GM19328 (cell line): ENCODE measurements at regions not wholly inside any gene's neighbourhood (a gene's known extent, or its start where the extent isn't known, plus 50 kb on each side); places are given as distances from the start of the nearest gene placed in this dataset.
"Not testable (repeated sequence)": the region's sequence is repeated elsewhere in the genome, so short reads cannot be mapped to it uniquely, and the experiment has no call there.

Source experiments
- ATAC-seq: cut with Tn5 transposase; IDR thresholded peaks from one replicate; pipeline ENCODE4 v1.9.1; 2021; ENCODE audit warnings: mild to moderate bottlenecking, moderate library complexity; ENCODE audit not compliant: unreplicated experiment

DNA sequence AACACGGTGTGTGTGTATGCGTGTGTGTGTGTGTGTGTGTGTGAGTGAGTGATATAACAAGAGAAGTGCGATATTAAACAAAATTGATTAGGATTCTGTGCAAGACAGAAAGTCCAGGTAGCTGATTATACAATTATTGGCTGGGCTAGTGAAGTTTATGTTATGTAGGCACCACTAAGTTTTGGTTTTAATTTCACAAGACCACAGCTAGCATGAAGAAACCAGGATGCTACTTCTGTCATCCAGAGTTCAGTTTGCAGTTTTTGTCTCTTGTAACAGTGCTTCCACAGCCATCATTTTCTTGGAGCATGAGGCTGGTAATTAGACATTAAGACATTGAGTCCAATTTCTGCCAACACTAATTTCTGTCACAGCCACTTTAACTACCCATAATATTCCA, 1590.2 kb upstream of the B3GALT2 start:
- ATAC-seq: no peak

DNA sequence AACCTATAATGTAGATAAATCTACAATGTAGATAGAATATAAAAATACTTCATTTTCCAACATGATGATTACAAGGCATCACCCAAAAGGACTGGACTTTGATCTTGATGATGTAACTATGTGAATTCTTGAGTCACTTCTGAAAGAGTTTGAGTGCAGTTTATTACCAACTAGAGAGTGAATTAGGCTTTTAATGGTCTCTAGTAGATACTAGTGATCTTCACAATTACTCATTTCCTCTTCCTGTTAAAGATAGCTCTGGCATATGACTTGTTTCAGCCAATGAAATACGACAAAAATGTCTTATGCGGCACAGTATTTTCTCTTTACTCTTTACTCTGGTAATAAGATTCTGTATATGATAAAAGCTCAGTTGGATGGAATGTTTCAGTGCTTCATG, 1588.1 kb upstream of the B3GALT2 start:
- no peak for ATAC-seq

DNA sequence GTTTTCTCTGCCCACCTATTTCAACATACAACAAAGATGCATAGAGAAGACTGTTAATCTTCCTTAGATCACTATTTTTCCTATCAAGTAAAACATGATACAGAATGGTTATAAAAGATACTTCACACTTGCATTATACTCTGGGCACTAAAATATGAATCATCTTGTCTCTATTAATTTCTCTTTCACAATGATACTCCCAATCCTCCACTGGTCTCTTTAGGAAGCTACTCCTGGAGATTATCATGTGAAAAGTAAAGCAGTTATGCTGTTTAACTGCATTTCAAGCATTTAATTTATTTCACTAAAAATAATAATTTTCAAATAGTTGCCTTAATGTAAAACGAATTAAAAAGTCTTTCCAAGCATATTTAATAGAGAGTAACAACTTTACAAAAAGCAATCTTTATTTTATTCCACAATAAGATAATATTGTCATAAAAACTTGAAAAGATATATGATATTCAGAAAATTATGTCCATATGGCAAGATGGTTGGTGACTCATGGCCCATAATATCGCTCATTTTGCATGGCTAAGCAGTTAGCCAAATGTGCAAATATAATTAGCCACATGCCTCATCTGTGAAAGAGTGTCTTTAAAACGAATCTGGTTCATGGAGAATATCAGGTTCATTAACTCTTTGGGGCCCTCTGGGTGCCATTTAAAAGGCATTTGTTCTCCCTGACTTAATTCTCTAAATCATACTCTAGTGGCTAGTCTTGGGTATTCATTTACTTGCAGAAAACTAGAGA, 1569.0 kb upstream of the B3GALT2 start:
- ATAC-seq: no peak

DNA sequence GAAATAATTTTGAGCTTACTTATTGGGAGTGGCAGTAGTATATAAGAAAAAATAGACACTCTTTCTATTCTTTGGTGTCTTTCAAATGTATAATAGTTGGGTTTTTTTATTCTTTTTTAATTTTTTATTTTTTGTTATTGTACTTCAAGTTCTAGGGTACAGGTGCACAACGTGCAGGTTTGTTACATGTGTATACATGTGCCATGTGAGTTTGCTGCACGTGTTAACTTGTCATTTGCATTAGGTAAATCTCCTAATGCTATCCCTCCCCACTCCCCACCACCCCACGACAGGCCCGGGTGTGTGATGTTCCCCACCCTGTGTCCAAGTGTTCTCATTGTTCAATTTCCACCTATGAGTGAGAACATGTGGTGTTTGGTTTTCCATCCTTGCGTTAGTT, 1552.4 kb upstream of the B3GALT2 start:
- not testable (repeated sequence) for ATAC-seq

DNA sequence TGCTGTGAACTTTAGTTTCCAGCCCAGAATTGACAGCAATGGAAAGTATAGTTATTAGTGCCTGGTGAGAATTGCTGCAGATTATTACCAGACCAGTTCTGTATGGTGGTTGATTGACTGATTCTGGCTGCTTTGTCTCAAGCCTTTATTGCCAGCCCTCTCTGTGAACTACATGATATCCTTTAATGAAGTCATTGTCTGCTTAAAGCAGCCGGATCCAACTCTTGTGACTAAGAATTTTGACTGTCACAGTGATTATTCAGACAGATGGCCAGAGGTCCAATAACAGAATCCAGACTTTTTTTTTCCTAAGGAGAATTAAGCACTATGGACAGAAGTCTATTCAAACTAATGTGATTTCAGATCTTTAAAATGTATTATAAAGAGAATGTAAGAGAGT, 1548.6 kb upstream of the B3GALT2 start:
- ATAC-seq: no peak

DNA sequence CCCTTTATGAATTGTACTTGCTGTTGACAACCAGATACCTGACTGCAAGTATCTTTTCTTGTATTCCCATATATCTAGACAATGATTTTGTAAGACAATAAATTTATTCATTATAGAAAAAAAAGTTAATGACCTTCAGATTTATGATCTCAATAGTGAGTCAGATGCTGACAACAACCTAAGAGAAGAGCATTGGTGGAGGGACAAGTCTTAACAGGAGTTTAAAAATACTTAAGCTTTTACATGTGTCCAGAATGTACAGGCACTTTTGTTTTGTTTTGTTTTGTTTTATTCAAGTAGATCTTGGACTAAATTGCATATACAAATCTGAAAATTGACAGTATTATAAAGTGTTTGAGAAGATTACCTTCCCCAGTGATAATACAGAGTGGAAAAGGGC, 1544.6 kb upstream of the B3GALT2 start:
- no peak for ATAC-seq

DNA sequence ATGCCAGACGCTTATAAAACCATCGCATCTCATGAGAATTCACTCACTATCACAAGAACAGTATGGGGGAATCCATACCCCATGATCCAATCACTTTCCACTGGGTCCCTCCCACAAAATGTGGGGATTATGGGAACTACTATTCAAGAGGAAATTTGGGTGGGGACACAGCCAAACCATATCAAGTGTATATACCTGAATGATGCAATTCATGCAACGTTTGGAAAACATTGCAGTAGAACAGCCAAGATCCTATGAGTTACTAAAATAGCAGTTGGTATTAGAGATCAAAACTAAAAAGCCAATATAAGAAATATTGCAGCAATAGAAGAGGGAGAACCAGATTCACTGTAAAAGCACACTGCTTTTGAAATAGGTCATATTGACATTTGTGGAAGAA, 1543.9 kb upstream of the B3GALT2 start:
- ATAC-seq: no peak

DNA sequence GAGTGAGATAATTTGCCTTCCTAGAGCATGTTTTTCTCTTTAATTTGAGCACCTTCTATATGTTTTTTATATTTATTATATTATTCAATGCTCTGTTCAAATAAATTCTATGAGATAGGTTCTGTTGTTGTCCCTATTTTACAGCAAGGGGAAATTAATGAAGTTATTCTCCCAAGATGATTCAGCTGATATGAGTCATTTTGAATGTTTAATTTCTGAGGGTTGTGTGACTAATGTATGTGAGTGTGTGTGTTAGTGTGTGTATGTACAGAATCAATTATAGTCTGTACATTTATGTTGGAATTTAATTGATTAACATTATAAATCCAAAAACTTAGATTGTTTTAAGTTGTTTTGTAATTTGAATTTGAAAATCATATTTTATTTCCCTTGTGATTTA, 1536.7 kb upstream of the B3GALT2 start:
- no peak for ATAC-seq

DNA sequence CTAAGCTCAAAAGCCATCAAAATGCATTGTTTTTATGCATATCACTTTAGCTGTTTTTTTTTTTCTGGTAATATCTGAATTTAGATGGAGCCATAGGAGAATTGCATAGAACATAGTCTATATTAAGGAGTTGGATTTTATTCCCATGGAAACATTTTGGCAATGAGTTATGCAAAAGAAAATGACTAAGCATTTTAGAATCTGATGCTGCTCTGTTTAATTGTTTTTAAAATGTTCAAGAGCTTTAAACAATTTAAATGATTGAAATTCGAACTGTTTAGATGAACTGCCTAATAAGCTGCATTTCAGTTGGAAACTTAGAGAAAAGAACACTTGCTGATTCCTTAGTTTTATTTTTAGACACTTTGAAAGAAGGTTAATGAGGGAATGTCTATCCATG, 1531.5 kb upstream of the B3GALT2 start:
- ATAC-seq: no peak

DNA sequence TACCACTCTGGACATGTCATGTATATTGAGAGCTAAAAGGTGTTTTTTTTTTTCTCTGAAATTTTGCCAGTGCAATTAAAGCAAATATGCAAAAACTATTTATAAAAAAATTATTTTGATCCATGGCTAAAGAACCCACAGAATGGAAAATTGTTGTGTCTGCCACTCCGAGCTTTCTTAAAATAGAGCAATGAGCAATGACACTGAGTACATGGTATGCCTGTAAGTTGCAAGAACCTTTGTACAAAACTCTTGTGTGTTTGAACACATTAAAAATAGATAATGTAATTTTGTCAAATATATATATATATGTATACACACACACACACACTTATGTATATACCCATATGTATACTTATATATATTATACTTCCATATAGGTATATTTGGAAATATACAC, 1530.9 kb upstream of the B3GALT2 start:
- ATAC-seq: no peak

DNA sequence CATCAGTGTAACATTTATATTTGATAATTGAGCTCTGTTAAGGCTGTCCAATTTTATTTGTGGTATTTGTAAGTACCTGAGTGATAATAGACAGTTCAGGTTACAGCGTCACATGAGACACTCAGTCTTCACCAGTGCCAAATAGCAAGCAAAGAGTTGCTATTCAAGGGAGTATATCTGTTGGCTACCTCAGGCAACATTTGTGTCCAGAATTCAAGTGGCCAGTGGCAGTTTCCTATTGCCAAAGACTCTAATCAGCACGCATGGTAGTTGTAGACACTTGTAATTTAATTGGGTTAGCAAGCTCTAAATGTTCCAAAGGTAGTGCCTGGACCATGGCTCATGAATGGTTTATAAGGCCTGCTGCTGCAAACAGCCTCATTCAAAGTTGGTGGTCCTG, 1524.3 kb upstream of the B3GALT2 start:
- ATAC-seq: no peak

DNA sequence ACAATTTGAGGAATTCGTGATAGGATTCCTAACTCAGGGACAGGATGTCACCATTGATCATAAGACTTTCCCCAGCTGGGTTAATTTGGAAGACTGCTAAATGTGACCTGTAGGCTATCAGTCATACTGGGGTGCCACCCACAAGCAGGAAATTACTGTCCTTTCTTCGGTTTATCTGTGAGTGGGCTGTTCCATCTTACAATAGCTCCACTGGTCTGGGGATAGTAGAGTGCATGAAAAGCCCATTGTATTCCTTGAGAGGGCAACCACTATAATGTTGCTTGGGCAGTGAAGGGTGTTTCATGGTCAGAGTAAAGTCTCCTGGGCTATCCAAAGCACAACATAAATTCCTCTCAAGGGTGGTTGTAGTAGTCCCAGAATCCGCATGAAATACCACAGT, 1523.0 kb upstream of the B3GALT2 start:
- no peak for ATAC-seq

DNA sequence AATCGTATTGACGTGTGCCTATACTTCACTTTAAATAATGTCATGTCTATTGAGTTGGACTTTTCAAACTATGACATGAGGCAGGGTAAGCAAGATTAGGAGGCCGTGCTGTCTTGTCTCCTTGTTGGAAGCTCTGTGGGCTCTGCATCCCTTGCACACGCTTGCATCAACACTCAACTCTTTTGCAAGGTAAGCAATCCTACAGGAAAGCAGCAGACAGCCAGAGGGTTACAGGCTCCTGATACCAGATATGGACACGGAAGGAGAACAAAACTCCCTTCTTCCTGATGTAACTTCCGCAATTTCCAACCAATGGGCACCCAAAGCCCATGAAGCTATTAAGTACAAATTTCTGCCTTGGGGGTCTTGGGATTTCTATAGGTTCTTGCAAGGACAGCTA, 1520.7 kb upstream of the B3GALT2 start:
- no peak for ATAC-seq

DNA sequence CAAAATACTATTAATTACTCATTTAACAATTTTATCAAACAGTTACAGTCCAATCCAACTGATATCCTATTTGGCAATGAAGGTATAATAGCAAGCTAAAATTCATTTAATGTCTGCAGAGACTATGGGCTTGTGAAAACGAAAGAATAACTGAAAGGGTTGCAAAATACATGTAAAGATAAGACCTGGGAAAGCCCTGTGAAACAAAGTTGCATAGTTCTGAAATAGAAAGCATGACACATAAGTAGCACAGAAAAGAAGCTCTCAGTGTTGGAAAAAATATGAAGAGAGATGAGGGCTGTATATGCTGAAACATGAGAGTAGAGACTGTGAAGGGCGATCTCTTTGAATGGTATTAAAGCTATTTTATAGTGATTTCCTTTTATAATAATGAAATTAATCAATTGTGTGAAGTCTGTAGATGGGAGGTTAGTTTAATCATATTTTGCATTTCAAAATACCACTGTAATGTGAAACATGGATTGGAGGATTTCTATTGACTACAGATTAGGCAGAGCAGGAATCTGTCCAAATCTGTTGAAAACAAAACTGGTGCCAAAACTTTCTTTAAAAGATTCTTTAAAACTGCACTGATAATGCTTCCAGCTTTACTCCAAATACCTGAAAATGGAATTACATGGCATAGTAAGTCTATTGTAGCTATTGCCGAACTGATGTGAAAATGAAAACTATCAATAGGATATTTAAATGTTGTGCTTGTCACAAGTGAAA, 1518.9 kb upstream of the B3GALT2 start:
- ATAC-seq: no peak

DNA sequence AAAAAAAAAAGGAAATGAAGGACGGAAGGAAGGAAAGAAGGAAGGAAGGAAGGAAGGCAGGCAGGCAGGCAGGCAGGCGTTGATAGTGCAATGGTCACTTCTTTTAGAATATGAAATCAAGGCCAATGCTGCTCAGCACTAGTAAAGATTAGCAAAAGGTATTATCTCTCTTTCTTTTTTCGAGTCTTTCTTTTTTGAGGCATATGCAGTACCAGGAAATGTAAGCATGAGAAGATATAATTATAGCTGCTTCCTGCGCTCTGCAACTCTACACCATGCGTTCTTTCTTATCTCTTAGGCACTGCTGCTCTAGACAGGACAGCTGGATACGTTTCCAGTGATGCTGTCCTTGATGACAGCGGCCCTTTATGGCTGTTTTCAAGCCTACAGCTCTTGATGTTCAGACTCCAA, 1512.5 kb upstream of the B3GALT2 start:
- no peak for ATAC-seq

DNA sequence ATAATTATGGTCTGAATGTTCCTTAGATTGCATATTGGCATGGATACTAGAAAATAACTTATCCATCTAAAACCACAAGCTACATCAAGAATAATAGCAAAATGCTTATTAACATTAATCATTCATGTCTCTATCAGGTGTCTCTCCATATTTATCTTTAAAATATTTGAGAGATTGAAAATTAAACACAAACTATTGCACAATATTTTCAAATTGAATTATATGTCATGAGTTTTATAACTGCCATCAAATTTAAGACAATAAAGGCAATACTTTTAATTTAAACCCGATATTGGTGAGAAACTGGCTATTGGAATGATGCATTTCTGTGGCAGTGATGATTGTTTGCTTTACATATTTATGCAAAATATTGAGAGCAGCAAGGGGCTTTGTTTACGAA, 1506.8 kb upstream of the B3GALT2 start:
- no peak for ATAC-seq

DNA sequence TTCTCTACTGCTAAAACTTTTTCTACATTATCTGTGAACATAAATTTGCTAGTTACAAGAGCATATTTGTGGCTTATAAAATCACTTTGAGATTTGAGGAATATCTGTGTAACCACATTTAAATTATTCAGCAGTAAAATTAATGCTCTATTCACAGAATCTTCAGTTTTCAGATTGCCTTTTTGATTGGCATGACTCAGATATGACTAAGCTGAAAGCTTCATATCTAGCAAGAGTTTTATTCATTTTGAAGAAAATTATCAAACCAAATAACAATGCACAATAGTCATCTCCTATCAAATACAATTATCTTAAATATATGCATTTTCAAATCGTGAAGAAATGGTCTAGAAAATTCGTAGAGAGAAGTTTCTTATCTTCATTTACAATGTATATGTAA, 1498.2 kb upstream of the B3GALT2 start:
- no peak for ATAC-seq

DNA sequence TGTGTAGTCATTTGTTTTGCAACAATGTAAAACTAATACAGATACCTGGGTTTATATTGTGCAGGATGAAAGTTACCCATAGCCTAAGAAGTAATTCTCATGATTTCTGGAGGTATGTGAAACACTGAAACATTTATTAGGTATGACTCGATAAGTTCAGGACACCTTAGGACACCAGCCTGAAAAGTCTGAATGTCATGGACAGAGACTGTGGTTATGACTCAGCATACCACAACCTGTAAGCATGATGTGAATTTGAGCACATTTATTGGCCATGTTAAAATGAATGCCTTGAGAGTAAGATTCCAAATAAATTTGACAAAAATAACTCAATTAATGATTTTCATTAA, 1471.7 kb upstream of the B3GALT2 start:
- no peak for ATAC-seq

DNA sequence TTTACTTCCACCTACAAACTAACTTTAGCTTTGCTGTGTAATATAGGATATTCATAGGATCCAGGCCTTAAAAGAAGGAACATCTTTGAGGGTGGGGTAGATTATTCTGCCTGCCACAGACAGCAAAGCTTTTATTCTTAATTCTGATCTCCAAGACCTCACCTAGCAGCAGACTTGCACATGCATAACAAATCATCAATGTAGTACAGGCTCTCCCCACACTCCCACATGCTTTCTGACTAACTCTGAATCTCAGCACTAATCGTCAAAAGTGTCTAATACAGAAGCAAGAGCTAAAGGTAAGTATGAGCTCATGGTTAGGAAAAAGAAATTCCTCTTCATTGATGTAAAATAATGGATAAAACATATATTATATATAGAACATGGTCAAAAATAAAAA, 1468.5 kb upstream of the B3GALT2 start:
- ATAC-seq: no peak

DNA sequence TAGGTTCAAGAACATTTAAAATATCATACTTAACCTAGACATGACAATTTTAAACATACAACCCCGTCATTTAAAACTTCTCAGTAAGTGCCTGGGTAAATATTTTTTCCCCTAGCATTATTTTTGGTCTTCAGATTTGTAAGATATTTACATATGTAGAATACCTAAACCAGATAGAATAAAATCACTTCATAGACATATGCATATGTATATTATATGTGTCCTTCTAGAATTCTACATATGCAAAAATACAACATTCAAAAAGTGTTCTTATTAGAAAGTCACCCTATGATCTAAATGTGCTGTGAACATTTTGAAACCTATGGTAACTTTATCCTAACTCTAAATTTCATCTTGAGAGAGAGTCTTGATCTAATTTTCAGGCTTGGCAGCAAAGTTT, 1467.0 kb upstream of the B3GALT2 start:
- ATAC-seq: no peak

DNA sequence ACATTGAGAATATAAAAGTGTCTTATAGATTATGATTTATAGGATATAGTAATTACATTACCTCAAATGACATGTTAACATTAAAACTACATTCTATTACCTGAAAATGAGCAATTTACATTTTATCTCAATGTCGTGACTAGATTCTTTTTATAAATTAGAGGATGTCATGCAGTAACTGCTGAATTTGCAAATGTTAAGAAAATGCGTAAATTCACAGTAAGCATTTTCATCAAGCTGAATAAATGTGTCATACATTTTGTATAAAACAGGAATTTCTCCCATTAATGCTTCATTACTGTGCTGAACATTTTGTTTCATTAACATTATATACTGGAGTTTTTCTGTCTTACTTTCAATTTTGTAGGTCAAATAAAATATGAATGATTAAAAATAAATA, 1460.7 kb upstream of the B3GALT2 start:
- no peak for ATAC-seq

DNA sequence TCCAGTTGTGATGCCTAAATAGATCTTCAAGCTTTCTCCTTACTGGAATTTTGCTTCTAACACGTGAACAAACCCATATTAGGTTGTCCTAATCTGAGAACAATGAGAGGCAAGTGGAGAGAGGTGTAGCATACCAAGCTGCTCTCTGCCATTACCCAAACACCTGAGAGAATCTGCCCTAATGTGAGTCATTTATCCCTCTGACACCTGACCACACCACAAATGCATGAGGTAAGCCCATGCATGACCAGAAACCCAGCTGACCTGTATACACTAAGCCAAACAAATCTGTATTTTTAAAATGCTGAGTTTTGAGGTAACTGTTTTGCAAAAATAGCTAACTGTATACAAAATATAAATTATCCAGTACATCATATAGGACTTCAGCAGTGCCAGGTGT, 1458.1 kb upstream of the B3GALT2 start:
- no peak for ATAC-seq

DNA sequence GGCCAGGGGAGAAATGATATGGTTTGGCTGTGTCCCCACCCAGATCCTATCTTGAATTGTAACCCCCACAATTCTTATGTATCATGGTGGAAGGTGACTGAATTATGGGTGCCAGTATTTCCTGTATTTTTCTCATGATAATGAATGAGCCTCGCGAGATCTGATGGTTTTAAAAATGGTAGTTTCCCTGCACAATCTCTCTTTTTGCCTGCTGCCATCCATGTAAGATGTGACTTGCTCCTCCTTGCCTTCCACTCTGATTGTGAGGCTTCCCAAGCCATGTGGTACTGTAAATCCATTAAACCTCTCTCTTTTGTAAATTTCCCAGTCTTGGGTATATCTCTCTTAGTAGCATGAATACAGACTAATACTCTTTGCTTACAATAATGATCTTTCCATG, 1453.9 kb upstream of the B3GALT2 start:
- ATAC-seq: no peak
